HG03103 (cell line): ENCODE measurements at regions not wholly inside any gene's neighbourhood (a gene's known extent, or its start where the extent isn't known, plus 50 kb on each side); places are given as distances from the start of the nearest gene placed in this dataset.

Experiments
- ATAC-seq: cut with Tn5 transposase; IDR thresholded peaks from one replicate; pipeline ENCODE4 v1.9.1; 2021; ENCODE audit warnings: low read depth; ENCODE audit not compliant: unreplicated experiment

DNA sequence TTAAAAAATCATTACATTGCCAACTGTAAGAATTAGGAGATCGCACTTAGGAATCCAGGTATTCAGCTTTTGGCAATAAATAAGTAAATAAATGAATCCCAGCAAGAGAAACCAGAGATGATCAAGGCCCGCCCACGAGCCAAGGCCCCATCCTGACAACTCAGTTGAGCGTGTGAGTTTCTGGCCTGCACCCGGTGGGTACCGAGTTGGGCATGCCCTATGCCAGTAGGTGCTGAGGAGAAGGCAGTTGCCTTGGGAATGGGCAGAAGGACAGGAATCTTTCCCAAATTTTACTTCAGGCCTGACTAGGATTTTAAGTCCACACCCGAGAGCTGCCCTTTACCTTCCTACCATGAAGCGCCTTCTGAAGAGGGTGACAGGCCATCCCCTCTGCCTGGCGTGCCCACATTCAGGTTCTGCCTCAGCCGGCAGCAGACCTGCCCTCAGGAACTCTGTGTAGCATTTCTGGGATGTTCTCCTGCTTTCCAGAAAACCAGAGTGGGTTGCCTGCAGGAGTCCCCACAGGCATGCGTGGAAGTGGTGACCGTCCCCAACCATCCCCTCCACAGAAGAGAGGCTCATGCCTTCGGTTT is 99.3 kb upstream of the ALDH1A3 start:
- ATAC-seq: no peak

GRCh38 chr15:100781061-100781960 is 98.3 kb upstream of the ALDH1A3 start:
- no peak for ATAC-seq

- ATAC-seq: no peak
Observed at GRCh38 chr15:100781961-100782530, 97.6 kb upstream of the ALDH1A3 start.

- ATAC-seq: no peak
Observed at GRCh38 chr15:100783291-100783690, 96.3 kb upstream of the ALDH1A3 start.

DNA sequence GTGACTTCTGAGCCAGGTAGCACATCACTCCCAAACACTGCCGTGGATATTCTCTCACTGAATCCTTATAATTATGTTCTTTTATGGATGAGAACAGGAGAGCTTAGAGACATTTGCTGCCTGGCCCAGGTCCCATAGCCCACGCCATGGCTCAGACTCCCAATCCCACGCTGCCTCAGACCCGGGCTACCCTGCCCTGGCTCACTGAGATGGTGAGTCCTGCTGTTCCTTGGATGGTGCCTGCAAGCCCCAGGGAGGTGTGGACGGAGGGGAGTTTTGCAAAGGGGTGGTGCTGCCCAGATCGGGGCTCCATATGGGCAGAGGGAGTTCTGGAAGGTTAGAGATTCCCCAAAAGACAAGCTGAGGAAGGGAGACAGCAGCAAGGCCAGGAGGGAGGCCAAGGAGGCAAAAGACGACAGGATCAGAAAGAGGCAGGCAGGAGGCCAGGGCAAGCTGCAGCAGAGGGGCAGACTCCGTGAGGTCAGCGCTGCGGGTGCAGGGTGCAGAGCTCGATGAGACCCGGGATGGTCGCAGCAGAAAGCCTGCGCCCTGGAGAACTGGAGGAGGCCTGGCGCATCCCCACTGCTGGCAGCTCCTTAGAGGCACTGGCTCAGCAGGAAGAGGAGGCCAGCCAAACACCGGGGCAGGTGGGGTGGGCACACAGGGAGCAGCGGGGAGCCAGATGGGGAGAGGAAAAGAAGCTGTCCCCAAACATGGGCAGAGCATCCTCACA is 95.7 kb upstream of the ALDH1A3 start:
- ATAC-seq: no peak

DNA sequence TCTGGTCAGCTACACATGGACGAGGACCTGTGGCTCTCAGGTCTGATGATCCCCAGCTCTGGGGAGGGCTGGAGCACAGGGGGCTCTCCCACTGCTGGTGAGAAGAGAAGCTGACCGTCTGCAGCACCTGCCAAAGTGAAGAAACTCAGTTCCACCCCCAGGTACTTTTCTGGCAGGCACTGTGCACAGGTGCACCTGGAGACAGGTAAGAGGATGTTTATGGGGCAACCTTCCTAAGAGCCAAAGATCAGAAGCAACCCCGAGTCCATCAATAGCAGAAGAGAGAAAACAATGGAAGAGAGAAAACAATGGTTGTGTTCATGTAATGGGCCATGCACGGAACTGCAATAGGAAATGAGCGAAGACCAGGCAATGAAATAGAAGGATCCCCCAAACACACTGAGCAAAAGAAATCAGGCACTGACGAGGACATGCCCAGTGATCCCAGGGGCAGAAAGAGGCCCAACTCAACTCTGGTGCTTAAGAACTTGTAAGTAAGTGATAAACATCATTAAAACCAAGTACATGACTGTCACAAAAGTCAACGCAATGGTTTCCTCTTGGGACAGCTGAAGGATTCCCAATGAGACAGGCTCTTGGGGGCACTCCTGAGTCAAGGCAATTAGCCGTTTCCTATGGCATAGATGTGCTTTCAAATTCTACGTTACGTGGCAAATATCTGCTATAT is 95.0 kb upstream of the ALDH1A3 start:
- no peak for ATAC-seq

DNA sequence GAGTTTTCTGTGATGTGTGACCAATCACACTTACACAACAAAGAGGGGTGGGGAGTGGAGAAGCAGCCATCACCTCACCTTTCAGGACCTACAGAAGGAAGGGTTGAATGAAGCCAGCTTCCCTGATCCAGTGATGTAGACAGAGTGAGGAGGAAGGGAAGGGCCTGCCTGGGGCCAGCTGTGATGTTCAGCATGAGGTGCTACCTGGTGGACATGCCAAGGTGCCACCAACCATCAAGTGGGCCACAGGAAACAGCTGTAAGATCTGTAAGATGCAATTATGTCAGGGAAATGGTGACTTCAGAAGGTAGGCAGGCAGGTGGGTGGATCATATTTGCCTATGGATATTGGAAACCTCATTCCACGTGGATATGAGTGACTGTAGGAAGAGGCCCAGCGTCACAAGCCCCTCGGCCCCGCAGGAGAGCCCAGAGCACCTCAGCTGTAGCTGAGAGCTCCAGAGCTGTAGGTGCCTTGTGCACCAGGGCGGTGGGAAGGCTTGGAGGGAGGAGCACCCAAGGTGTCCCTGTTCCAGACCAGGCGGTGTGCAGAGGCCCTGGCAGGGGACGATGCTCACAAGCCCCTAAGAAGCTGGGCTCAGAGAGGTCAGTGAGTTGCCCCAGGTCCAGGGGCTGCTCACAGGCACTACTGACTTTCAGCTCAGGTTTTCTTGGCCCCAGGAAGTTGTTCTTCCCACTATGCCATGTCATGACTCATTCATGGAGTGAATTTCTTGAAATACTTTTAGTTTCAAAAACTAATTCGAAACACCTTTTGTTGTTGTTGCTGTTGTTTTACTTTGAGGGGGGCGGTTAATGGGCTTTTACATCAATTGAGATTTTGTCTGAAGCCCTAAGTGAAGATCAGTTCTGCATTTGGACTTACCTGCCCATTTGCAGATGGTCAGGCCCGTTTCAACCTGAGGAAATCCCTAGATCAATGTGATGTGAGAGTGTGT is 94.2 kb upstream of the ALDH1A3 start:
- peak; percentile 53 for ATAC-seq

GRCh38 chr15:100786139-100786531 is 93.5 kb upstream of the ALDH1A3 start:
- ATAC-seq: no peak

DNA sequence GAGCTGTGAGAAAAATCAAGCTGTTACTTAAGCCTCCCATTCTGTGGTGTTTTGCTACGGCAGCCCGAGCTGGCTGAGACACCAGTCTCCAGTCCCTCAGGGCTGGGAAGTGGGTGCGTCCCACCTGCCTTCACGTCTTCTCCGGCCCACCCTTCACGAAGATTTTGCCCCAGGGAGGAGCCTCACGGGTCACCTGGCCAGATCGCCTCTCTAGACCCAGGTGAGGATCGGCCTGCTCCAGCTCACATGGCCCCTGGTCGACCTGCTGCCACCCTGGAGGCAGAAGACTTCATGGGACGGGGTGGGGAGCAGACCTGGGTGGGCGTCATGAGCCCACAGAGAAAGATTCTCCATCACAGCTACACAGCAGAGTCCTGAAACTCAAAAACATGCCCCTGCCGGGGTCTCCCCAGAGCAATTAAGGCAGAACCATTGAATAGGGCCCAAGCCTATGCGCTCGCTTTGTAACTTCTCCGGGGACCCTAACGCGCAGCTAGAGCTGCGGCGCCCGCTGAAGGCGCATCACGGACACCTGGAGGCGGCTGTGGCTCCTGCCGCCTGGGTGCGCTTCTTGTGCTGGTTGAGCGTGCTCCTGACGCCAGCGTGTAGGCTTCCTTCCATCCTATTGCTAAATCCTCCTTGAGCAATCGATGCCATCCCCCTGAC is 92.6 kb upstream of the ALDH1A3 start:
- ATAC-seq: no peak

DNA sequence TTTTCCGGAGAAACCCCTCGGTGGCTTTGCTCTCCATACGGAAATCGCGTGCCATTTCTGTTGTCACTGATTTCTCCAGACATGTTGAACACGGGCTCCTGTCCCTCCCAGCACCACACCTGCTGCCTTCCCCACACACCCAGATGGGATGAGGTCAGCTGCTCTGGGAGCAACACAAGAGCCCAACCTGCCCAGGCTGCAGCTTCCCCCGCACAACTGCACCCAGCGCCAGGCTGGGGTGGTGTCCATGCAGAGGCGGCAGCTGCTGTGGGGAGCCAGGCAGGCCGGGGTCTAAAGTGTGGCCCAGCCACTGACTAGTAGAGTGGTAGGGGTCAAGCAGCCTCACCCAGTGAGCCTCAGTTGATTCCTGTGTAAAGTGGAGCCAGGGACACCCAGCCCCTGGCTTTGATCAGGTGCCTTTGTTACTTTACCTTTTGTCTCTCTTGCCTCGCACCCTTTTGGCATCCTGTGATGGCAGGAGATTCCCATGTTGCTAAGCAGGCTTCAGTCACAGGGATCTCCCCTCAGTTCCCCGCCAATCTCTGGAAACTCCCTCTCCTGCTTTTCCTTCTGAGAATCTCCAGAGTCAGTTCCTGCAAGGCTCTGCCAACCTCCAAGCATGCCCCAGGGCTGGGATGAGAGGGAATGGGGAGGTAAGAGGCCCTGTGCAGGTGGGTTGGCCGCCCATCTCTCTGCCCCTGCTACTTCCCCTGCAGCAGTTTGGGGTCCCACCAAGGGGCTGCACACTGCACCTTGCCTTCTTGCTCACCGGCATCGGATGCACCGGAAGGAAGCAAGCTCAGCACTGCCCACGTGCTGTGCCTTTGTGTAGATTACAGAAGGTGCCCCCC is 91.8 kb upstream of the ALDH1A3 start:
- ATAC-seq: no peak

DNA sequence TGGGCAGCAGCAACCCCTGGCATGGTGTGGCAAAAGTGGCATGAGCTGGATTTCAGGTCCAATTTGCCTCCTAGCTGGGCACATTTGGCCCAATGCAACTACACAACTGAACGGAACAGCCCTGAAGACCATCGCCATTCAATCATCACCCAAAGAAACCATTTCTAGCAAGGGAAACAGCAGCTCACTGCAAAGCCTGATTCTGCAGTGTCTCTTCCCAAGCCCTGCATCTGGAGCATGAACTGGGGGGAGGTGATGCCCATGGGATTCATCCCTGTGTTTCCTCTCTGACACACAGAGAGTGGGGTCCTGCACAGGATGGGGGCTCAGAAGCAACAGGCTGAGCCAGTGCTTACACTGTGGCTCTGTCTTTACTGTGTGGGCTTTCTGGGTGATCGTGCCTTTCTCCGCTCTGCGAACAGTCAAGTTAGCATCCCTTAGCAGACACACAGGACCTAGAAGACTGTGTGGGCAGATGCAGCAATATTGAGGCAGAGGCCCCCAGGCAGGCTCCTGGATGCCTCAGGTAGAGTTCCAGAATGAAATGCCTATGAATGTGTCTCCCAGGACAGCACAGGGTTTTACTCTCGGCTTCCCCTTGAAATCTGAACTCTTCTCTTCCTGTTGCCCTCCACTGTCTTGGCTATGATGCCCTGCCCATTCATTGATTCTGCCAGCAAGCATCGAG is 91.1 kb upstream of the ALDH1A3 start:
- ATAC-seq: no peak

DNA sequence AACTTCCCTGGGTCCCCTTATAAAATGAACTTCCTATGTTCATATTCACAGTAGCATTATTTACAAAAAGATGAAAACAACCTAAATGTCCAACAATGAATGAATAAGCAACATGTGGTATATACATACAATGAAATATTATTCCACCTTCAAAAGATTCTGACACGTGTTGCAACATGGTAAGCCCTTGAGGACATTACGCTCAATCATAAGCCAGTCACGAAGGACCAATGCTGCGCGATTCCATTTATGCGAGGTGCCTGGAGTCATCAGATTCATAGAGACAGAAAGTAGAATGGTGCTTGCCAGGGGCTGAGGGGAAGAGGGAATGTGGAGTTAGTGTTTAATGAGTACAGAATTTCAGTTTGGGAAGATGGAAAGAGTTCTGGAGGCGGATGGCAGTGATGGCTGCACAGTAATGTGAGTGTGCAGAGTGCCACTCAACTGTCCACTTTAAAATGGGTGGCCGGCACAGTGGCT is 88.8 kb upstream of the ALDH1A3 start:
- no peak for ATAC-seq

DNA sequence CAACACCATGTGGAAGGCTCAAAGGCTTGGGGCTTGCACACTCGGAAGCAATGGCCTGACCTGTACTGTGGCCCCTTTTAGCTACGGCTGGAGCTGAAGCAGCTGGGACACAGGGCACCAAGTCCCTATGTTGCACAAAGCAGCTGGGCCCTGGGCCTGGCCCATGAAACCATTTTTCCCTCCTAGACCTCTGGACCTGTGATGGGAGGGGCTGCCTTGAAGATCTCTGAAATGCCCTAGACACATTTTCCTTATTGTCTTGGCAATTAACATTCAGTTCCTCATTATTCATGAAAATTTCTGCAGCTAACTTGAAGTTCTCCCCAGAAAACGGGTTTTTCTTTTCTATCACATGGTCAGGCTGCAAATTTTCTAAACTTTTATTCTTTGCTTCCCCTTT is 85.6 kb upstream of the ALDH1A3 start:
- no peak for ATAC-seq

- ATAC-seq: no peak
Observed at GRCh38 chr15:100801256-100801900, 78.3 kb upstream of the ALDH1A3 start.

GRCh38 chr15:100802421-100803170 is 77.0 kb upstream of the ALDH1A3 start:
- ATAC-seq: no peak

GRCh38 chr15:100803171-100803440 is 76.5 kb upstream of the ALDH1A3 start:
- ATAC-seq: no peak
